ENCODE measurements at regions not wholly inside any gene's neighbourhood (a gene's known extent, or its start where the extent isn't known, plus 50 kb on each side); places are given as distances from the start of the nearest gene placed in this dataset.

DNA sequence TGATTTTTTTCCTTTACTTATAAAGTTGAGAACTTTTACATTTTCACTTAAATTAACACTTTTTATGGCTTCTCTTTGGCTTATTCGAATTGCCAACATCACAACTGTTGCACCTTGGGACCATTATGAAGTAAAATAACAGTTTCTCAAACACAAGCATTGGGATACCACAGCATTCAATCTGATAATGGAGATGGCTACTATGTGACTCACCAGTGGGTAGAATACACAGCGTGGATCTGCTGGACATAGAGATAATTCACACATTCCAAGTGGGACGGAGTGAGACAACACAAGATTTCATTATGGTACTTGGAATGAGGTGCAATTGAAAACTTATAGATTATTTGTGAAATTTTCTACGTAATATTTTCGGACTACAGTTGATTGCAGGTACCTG lies 68.0 kb downstream of the ADAMTS1 start:
- ChIA-PET POLR2A (ENCODE audit: partially characterized antibody) (no interaction called here), CTCF (ENCODE audit: partially characterized antibody) (no interaction called here)
- no peak for DNase-seq (ENCODE audit: low read depth in 1 of 2, low spot score in 2 of 2)
- Histone ChIP-seq H3K23me2 (ENCODE audit: low read depth, low read length) (no peaks in the 10 kb centered on the region), H3K4me1 (replicated peaks in 1 of 4; ENCODE audit: control insufficient read depth in 3 of 4, insufficient read depth in 4 of 4, low read length in 3 of 4) (no peaks in the 10 kb centered on the region), H3K23ac (ENCODE audit: insufficient read length) (no peak overlapping the region), H3K36me3 (ENCODE audit: control insufficient read depth in 2 of 4, insufficient read depth in 4 of 4, low read length in 3 of 4) (no peaks in the 10 kb centered on the region), H3K9ac (replicated peaks in 1 of 4; ENCODE audit: extremely low read depth in 1 of 4, low read depth in 3 of 4, low read length in 3 of 4) (no peak overlapping the region), H2BK120ac (replicated peaks; ENCODE audit: low read depth, low read length) (no peak overlapping the region), H2BK12ac (ENCODE audit: low read depth, low read length) (no peak overlapping the region), H3K27ac (ENCODE audit: low read depth, low read length) (no peak overlapping the region), H2AK5ac (ENCODE audit: low read depth, low read length) (no peak overlapping the region), H3K27me3 (replicated peaks in 1 of 4; ENCODE audit: control insufficient read depth in 3 of 4, extremely low read depth in 1 of 4, insufficient read depth in 3 of 4, low read length in 3 of 4) (no peaks in the 10 kb centered on the region), H3K79me2 (ENCODE audit: control insufficient read depth in 1 of 2, insufficient read depth in 2 of 2, low read length in 2 of 2) (no peaks in the 10 kb centered on the region), H2BK5ac (ENCODE audit: low read depth, low read length) (no peak overlapping the region), H2AFZ (ENCODE audit: low read length) (no peak overlapping the region), H2BK15ac (ENCODE audit: low read length) (no peak overlapping the region), H4K5ac (ENCODE audit: insufficient read length, low read depth, low read length) (no peak overlapping the region), H3K56ac (replicated peaks; ENCODE audit: insufficient read length, low read depth, low read length) (no peak overlapping the region), H4K91ac (replicated peaks; ENCODE audit: insufficient read length, low read length) (no peak overlapping the region), H2BK20ac (ENCODE audit: low read length) (no peak overlapping the region), H4K8ac (ENCODE audit: extremely low read depth, insufficient read depth, low read length) (no peak overlapping the region), H4K20me1 (replicated peaks in 1 of 2; ENCODE audit: control insufficient read depth in 1 of 2, insufficient read depth in 2 of 2, low read length in 2 of 2) (no peaks in the 10 kb centered on the region), H3K14ac (ENCODE audit: insufficient read length) (no peak overlapping the region), H3K4ac (replicated peaks; ENCODE audit: insufficient read length, low read depth, low read length) (no peak overlapping the region), H3K4me2 (ENCODE audit: insufficient read depth in 1 of 2, low read depth in 2 of 2, low read length in 2 of 2) (no peak overlapping the region), H3K4me3 (ENCODE audit: extremely low read depth in 1 of 4, insufficient read depth in 2 of 4, low read depth in 3 of 4, low read length in 4 of 4) (no peak overlapping the region), H3K9me3 (ENCODE audit: insufficient read depth in 2 of 2, low read depth in 1 of 2, low read length in 1 of 2) (no peaks in the 10 kb centered on the region; a peak in 2 of 4 replicates), H3K79me1 (ENCODE audit: low read depth, low read length) (no peaks in the 10 kb centered on the region), H3K18ac (ENCODE audit: extremely low read depth, low read length) (no peak overlapping the region)
- no peak for FAIRE-seq
- WGBS, 2 experiments (ENCODE audit: extremely low coverage in 1 of 2, insufficient coverage in 1 of 2, insufficient read length in 1 of 2, insufficient replicate concordance in 2 of 2, low coverage in 1 of 2, low lambda C conversion rate in 2 of 2, missing lambda C conversion rate in 1 of 2), result 94% methylated on average over 5 of the region's 5 CpGs; no CpG with 5 or more reads in 1 of the 2 experiments
- TF ChIP-seq RXRA (IDR thresholded peaks at IDR 0.05; ENCODE audit: insufficient read depth, low read depth, low read length), result no peak
- no peak for TF ChIP-seq CTBP2 (IDR thresholded peaks at IDR 0.05; ENCODE audit: borderline replicate concordance, insufficient read depth, insufficient read length, low read length)
- TF ChIP-seq CREB1 (IDR thresholded peaks at IDR 0.05), result no peak
- no peak for TF ChIP-seq RFX5 (IDR thresholded peaks at IDR 0.05; ENCODE audit: borderline replicate concordance, low read depth, low read length)
- TF ChIP-seq SRF (IDR thresholded peaks at IDR 0.05; ENCODE audit: low read depth, low read length), result no peak
- TF ChIP-seq, protein P1, sequence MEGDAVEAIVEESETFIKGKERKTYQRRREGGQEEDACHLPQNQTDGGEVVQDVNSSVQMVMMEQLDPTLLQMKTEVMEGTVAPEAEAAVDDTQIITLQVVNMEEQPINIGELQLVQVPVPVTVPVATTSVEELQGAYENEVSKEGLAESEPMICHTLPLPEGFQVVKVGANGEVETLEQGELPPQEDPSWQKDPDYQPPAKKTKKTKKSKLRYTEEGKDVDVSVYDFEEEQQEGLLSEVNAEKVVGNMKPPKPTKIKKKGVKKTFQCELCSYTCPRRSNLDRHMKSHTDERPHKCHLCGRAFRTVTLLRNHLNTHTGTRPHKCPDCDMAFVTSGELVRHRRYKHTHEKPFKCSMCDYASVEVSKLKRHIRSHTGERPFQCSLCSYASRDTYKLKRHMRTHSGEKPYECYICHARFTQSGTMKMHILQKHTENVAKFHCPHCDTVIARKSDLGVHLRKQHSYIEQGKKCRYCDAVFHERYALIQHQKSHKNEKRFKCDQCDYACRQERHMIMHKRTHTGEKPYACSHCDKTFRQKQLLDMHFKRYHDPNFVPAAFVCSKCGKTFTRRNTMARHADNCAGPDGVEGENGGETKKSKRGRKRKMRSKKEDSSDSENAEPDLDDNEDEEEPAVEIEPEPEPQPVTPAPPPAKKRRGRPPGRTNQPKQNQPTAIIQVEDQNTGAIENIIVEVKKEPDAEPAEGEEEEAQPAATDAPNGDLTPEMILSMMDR (IDR thresholded peaks at IDR 0.05; ENCODE audit: control extremely low read depth in 1 of 3, insufficient read depth in 1 of 3, low read depth in 1 of 3, low read length in 3 of 3), result no peak
- TF ChIP-seq SP1 (IDR thresholded peaks at IDR 0.05; ENCODE audit: low read depth, low read length), result no peak

Data from H1 (cell line).